ENCODE measurements at regions not wholly inside any gene's neighbourhood (a gene's known extent, or its start where the extent isn't known, plus 50 kb on each side); places are given as distances from the start of the nearest gene placed in this dataset.
"Not testable (repeated sequence)": the region's sequence is repeated elsewhere in the genome, so short reads cannot be mapped to it uniquely, and the experiment has no call there.

- in situ Hi-C loops (cut with HindIII; ENCODE audit: low sequenced_read_pairs) = no loop called here
Measured at GRCh38 chr14:37834275-37834674, 238.8 kb downstream of the TTC6 start.

DNA sequence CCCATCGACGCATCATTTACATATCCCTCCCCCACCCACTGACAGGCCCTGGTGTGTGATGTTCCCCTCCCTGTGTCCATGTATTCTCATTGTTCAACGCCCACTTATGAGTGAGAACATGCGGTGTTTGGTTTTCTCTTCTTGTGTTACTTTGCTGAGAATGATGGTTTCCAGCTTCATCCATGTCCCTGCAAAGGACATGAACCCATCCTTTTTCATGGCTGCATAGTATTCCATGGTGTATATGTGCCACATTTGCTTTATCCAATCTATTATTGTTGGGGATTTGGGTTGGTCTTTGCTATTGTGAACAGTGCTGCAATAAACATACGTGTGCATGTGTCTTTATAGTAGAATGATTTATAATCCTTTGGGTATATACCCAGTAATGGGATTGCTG, 243.3 kb downstream of the TTC6 start:
- in situ Hi-C loops (cut with HindIII; ENCODE audit: low sequenced_read_pairs) = not testable (repeated sequence)

- in situ Hi-C loops (cut with HindIII; ENCODE audit: low sequenced_read_pairs) = not testable (repeated sequence)
Measured at GRCh38 chr14:37841039-37841438, 245.6 kb downstream of the TTC6 start.

GRCh38 chr14:37842106-37842505, 246.7 kb downstream of the TTC6 start:
- in situ Hi-C loops (cut with HindIII; ENCODE audit: low sequenced_read_pairs) = no loop called here

DNA sequence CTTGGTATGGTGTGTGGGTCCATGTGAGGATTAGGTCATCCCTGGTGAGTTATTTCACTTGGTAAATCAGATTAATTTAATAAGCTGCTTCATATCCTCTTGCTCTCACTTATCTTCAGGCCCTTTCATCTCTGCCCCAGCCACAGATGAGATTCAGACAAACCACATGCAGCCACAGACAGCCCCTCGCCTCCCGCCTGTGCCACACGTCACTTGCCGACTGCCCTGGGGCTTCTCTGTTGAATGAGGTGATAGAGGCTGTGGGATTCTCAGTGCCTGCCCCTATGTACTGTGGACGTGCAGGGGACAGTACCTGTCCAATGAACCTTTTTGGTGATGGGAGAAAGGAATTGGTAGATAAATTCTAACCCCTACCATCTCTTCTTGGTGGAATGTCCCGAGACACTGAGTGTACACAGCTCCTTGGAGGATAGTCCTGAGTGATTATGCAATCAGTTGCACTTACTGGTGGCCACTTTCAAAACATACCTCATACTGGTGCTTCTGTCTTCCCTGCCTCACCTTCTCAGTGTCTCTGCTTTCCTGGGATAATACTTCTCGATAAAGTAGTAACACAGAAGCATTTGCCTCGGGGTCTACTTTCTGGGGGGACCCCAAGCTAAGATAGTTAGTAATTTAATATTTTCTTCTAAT, 248.7 kb downstream of the TTC6 start:
- in situ Hi-C loops (cut with HindIII; ENCODE audit: low sequenced_read_pairs) = no loop called here

DNA sequence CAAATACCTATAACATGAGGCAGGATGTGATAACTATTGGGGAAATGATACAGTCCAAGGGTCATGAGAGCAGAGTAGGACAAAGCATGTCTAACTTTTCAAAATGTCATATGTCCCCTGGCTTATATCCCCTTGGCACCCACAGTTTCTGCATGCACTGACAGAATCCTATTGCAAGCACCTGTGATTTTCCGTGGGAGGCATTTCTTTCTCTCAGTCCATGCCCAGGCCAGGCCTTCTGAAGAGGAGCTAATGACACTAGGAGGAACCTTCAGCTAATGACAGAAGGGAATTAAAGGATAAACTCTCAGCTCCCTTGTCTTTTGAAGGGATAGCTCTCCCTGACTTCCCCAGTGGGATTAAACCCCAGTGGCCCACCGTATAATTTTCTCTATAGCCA, 249.2 kb downstream of the TTC6 start:
- in situ Hi-C loops (cut with HindIII; ENCODE audit: low sequenced_read_pairs) = no loop called here

GRCh38 chr14:37848985-37849621, 253.7 kb downstream of the TTC6 start:
- in situ Hi-C loops (cut with HindIII; ENCODE audit: low sequenced_read_pairs) = no loop called here

DNA sequence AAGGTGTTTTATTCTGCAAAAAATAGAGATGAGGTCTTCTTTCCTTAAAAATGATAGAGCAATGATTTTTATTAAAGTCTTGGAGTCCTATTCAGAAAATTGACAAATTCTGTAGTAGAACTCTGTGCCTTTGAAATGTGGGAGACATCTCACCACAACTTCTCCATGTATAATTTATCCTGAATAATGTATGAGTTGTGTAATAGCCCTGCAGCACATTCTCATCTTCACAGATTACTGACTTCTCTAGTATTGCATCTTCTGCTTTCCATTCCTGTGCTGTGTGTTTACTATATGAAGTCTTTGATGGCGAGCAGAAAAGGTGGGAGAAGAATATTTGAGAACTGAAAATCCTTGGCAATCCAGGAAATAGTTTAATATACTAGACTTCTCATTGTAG, 255.6 kb downstream of the TTC6 start:
- in situ Hi-C loops (cut with HindIII; ENCODE audit: low sequenced_read_pairs) = no loop called here

DNA sequence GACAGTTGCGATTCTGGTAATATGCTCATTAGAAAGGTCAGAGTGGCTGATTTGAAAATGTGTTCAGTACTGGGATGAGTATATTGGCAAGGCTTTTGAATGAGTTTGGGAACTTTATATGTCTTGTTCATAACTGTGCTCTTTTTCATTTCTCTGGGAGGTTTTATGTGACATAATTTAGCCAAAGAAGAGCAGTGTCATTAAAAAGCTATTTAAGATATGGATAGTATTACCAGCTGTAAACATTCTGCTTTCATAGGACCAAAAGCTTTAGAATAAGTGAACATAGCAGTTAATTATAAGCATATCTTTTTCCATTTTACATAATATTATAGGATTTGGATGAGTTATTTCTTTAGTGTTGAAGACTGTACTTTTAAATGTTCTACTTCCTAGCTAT, 260.4 kb downstream of the TTC6 start:
- in situ Hi-C loops (cut with HindIII; ENCODE audit: low sequenced_read_pairs) = no loop called here

- in situ Hi-C loops (cut with HindIII; ENCODE audit: low sequenced_read_pairs) = no loop called here
Measured at GRCh38 chr14:37857774-37858266, 262.4 kb downstream of the TTC6 start.

DNA sequence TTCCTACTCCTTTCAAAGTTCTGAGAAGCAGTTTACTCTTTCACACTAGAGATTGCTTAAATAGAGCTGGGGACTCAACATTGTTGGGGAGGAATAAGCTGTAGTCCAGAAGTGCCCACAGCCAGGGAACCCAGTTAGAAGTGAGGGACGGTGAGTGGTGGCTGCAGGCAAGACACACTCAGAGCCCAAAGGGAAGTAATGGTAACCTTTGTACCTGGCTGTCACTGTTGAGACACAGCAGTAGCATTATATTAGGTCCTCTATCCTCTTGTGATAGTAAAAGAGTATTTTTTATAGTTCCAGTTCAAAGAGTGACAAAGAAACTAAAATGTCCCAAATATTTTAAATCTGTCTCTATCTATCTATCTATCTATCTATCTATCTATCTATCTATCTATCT, 263.3 kb downstream of the TTC6 start:
- in situ Hi-C loops (cut with HindIII; ENCODE audit: low sequenced_read_pairs) = no loop called here

DNA sequence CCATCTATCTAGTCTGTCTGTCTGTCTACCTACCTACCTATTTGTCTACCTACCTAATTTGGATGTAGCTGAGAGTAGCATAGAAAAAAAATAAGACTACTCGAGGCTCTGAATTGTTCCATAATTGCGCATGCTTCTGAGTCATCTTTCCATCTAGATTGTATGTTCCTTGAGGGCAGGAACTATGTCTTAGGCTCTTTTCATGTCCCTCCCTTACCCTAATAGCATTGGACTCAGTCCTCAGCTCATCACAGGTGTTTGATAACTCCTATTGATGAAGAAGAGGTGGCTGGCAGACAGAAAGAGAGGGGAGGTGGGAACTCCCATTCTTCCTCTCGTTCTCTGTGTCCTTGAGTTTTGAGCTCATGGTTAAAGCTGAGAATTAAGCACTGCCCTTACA, 263.7 kb downstream of the TTC6 start:
- in situ Hi-C loops (cut with HindIII; ENCODE audit: low sequenced_read_pairs) = no loop called here

DNA sequence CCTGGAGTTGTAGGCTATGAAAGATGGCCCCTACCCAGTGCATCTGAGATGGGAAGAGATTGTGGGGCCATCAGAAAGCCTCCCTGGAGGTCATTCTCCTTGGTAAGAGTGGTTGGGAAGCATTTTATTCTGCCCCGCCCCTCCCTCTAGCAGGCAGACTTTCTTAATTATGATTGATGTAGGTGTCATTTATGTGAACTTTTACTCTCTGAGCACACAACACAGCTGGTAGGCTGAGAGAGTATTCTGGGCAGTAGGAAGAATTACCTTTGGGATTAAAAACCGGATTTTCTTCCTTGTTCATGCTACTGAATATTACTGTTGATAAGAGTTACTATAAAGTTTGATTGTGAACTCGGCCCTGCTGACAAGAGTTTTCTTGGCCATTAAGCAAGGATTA, 266.8 kb downstream of the TTC6 start:
- in situ Hi-C loops (cut with HindIII; ENCODE audit: low sequenced_read_pairs) = no loop called here

- in situ Hi-C loops (cut with HindIII; ENCODE audit: low sequenced_read_pairs) = no loop called here
Measured at GRCh38 chr14:37864128-37864527, 268.7 kb downstream of the TTC6 start.

GRCh38 chr14:37864861-37865718, 269.7 kb downstream of the TTC6 start:
- in situ Hi-C loops (cut with HindIII; ENCODE audit: low sequenced_read_pairs) = no loop called here

- in situ Hi-C loops (cut with HindIII; ENCODE audit: low sequenced_read_pairs) = no loop called here
Measured at GRCh38 chr14:37865719-37866549, 270.5 kb downstream of the TTC6 start.

- in situ Hi-C loops (cut with HindIII; ENCODE audit: low sequenced_read_pairs) = no loop called here
Measured at GRCh38 chr14:37869633-37870032, 274.2 kb downstream of the TTC6 start.

DNA sequence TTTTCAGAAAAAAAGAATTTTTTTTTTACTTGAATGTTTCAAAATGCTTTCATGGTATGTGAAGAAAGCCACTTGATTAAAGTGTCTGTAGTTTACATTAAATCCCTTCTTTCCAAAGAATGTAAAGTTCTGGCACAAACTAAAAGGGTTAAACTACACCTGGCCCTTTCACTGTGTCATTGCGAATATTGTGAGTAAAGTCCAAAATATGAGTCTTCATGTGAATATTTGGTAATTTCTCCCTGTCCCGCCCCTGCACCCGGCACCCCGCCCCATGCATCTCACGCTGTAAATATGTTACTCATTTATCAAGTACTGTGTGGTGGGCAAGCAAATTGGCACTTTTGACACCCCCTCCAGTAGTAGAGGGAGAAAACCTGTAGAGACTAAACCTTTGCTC, 274.7 kb downstream of the TTC6 start:
- in situ Hi-C loops (cut with HindIII; ENCODE audit: low sequenced_read_pairs) = no loop called here

GRCh38 chr14:37870632-37871346, 275.4 kb downstream of the TTC6 start:
- in situ Hi-C loops (cut with HindIII; ENCODE audit: low sequenced_read_pairs) = no loop called here

DNA sequence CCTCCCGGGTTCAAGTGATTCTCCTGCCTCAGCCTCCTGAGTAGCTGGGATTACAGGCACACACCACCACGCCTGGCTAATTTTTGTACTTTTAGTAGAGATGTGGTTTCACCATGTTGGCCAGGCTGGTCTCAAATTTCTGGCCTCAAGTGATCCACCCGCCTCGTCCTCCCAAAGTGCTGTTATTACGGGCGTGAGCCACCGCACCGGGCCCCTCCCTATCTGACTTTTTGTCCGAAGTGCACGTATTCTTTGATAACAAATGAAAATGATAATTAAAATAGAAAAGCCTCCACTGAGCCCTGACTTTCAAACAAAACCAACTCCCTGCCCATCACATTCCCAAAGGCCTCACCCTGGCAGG, 278.6 kb downstream of the TTC6 start:
- in situ Hi-C loops (cut with HindIII; ENCODE audit: low sequenced_read_pairs) = not testable (repeated sequence)
